Suprapubic skin (tissue), 4 donors: ENCODE measurements at regions not wholly inside any gene's neighbourhood (a gene's known extent, or its start where the extent isn't known, plus 50 kb on each side); places are given as distances from the start of the nearest gene placed in this dataset.

Experiments
- EP300 ChIP-seq: sonication (generic); formaldehyde crosslinking; IDR thresholded peaks from one replicate; pipeline ENCODE4 v1.6.1; 2017; ENCODE audit warnings: antibody characterized with exemption
- POLR2AphosphoS5 ChIP-seq, 3 donors: sonication (generic); formaldehyde crosslinking; IDR thresholded peaks; one replicate each; pipeline ENCODE4 v1.6.1; 2017; ENCODE audit warnings: antibody characterized with exemption in 3 of 3
- TF ChIP-seq, protein P1 (sequence below), 2 donors: fragments of 200-600 bp in 1 of 2; fragments of 450-650 bp in 1 of 2; sonication (generic) in 1 of 2; IDR thresholded peaks; one replicate each; pipeline ENCODE4 v1.5.1; 2016 to 2019; ENCODE audit warnings: antibody characterized with exemption in 2 of 2, mild to moderate bottlenecking in 1 of 2, moderate library complexity in 1 of 2

DNA sequence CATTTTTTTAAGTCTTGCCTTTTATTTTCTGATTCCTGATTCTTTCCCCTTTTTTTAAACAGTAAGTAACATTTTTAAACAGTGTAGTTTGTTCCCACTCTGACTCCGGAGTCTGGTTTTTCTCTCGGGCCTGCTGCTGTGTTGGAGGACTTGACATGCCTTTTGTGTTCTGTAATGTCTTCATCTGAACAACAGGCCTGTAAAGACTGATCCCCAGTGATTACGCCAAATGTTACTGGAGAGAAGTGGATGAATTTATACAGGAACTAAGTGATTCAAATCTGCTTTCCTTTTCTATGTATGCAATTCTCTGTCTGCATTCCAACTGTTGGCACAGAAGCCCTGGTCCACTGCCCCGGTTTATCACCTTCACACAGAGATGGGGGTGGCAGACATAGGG, 54.3 kb upstream of the RMDN2 start:
- TF ChIP-seq, protein P1, sequence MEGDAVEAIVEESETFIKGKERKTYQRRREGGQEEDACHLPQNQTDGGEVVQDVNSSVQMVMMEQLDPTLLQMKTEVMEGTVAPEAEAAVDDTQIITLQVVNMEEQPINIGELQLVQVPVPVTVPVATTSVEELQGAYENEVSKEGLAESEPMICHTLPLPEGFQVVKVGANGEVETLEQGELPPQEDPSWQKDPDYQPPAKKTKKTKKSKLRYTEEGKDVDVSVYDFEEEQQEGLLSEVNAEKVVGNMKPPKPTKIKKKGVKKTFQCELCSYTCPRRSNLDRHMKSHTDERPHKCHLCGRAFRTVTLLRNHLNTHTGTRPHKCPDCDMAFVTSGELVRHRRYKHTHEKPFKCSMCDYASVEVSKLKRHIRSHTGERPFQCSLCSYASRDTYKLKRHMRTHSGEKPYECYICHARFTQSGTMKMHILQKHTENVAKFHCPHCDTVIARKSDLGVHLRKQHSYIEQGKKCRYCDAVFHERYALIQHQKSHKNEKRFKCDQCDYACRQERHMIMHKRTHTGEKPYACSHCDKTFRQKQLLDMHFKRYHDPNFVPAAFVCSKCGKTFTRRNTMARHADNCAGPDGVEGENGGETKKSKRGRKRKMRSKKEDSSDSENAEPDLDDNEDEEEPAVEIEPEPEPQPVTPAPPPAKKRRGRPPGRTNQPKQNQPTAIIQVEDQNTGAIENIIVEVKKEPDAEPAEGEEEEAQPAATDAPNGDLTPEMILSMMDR (IDR thresholded peaks at IDR 0.05) = no peak
- TF ChIP-seq POLR2AphosphoS5 (IDR thresholded peaks at IDR 0.05) (no peak), EP300 (no peak)
